Adrenal gland (tissue), 5 donors: ENCODE measurements at regions not wholly inside any gene's neighbourhood (a gene's known extent, or its start where the extent isn't known, plus 50 kb on each side); places are given as distances from the start of the nearest gene placed in this dataset.

Source experiments
- POLR2A ChIP-seq, 2 donors: fragments of 450-650 bp; IDR thresholded peaks; one replicate each; pipeline ENCODE4 v1.6.1; 2017; ENCODE audit warnings: antibody characterized with exemption in 2 of 2, mild to moderate bottlenecking in 2 of 2, moderate library complexity in 1 of 2
- TF ChIP-seq, protein P1 (sequence below), 6 experiments: fragments of 450-650 bp in 4 of 6; fragments of 200-600 bp in 2 of 6; sonication (generic) in 1 of 6; IDR thresholded peaks; 1 replicate in 5 of 6; 2 replicates in 1 of 6; pipeline versions ENCODE4 v1.5.1 to v1.8.0; 2016 to 2021; ENCODE audit warnings: antibody characterized with exemption in 6 of 6, mild to moderate bottlenecking in 2 of 6, moderate library complexity in 1 of 6
- donor health status: DM: no; HTN: no; CAD: no.

DNA sequence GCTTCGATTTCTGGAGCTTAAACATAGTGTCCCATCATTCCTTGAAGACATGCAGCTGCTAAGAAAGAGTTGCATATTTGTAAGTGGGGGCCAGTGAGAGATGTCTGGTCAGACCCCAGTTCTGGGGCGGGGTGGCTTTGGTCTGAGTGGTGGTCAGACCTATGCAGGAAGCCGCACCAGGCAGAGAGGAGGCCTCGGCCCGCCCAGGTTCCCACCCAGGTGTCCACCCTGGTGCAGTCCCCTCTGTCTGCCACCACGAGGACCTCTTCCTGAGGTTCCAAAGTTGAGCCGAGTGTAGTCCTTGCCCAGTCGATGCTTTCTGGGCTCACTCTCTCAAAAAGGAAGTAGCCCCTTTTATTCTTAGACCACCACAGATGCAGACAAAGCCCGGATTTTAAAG is 122.6 kb upstream of the DLG1 start:
- TF ChIP-seq, protein P1, sequence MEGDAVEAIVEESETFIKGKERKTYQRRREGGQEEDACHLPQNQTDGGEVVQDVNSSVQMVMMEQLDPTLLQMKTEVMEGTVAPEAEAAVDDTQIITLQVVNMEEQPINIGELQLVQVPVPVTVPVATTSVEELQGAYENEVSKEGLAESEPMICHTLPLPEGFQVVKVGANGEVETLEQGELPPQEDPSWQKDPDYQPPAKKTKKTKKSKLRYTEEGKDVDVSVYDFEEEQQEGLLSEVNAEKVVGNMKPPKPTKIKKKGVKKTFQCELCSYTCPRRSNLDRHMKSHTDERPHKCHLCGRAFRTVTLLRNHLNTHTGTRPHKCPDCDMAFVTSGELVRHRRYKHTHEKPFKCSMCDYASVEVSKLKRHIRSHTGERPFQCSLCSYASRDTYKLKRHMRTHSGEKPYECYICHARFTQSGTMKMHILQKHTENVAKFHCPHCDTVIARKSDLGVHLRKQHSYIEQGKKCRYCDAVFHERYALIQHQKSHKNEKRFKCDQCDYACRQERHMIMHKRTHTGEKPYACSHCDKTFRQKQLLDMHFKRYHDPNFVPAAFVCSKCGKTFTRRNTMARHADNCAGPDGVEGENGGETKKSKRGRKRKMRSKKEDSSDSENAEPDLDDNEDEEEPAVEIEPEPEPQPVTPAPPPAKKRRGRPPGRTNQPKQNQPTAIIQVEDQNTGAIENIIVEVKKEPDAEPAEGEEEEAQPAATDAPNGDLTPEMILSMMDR (IDR thresholded peaks at IDR 0.05): no peak
- no peak for TF ChIP-seq POLR2A (IDR thresholded peaks at IDR 0.05)
